ENCODE measurements at regions not wholly inside any gene's neighbourhood (a gene's known extent, or its start where the extent isn't known, plus 50 kb on each side); places are given as distances from the start of the nearest gene placed in this dataset.

- Histone ChIP-seq H3K27me3 (ENCODE audit: control insufficient read depth in 2 of 2, insufficient read depth in 2 of 2, low read length in 2 of 2) (peaks cover 6 to 10% of the 10 kb centered on the region in 2 experiments), H3K4me1 (ENCODE audit: control insufficient read depth, extremely low read depth, insufficient read depth, low read length) (no peaks in the 10 kb centered on the region), H3K4me3 (replicated peaks in 1 of 3; ENCODE audit: insufficient read depth in 1 of 3, low read depth in 1 of 3, low read length in 3 of 3) (no peak overlapping the region), H3K79me2 (ENCODE audit: control insufficient read depth, insufficient read depth, low read length) (no peaks in the 10 kb centered on the region), H3K4me2 (ENCODE audit: insufficient read depth, low read length) (no peak overlapping the region), H4K20me1 (replicated peaks; ENCODE audit: control insufficient read depth, extremely low read depth, insufficient read depth, low read length) (no peaks in the 10 kb centered on the region), H3K9me1 (replicated peaks; ENCODE audit: control insufficient read depth, extremely low read depth, insufficient read depth, low read length) (no peaks in the 10 kb centered on the region), H2AFZ (ENCODE audit: low read depth, low read length) (no peak overlapping the region), H3K9me3 (replicated peaks; ENCODE audit: control insufficient read depth, insufficient read depth, low read length) (no peaks in the 10 kb centered on the region), H3K27ac (ENCODE audit: insufficient read depth, low read depth, low read length) (no peak overlapping the region), H3K9ac (replicated peaks; ENCODE audit: extremely low read depth, insufficient read depth, low read length) (no peak overlapping the region), H3K36me3 (ENCODE audit: control insufficient read depth in 2 of 2, extremely low read depth in 1 of 2, insufficient read depth in 2 of 2, low read length in 2 of 2) (no peaks in the 10 kb centered on the region)
- TF ChIP-seq JUN (IDR thresholded peaks at IDR 0.05; ENCODE audit: borderline replicate concordance, insufficient read depth, insufficient read length, low read depth) = no peak
- TF ChIP-seq FOS (IDR thresholded peaks at IDR 0.05; ENCODE audit: borderline replicate concordance, insufficient read depth, low read length) = no peak
- TF ChIP-seq POLR2AphosphoS5 (IDR thresholded peaks at IDR 0.05; ENCODE audit: insufficient read depth, low read depth, low read length) = no peak
- TF ChIP-seq MYC (IDR thresholded peaks at IDR 0.05; ENCODE audit: low read depth, low read length) = no peak
- intact Hi-C loops (cut with micrococcal nuclease) = no loop called here
- FAIRE-seq = no peak
- ChIA-PET CTCF (interaction anchor here (0.9 kb wide), 1 partner anchor 448 kb away, joined by 3 read pairs; no protein-coding TSS in a partner anchor), POLR2A (no interaction called here)
- no peak for DNase-seq (ENCODE audit: low read depth, low spot score)
- dilution Hi-C loops (cut with MboI; ENCODE audit: extremely low pct_ligation_motif_present, low sequenced_read_pairs) = no loop called here
- no TSS peak for BruUV-seq (replicated peaks)
Observed at GRCh38 chr3:87798567-87798947, 260.2 kb downstream of the CGGBP1 start.

GRCh38 chr3:87797872-87798566 lies 260.8 kb downstream of the CGGBP1 start:
- no peaks in the 10 kb centered on the region for H3K9me1 ChIP-seq (replicated peaks; ENCODE audit: control insufficient read depth, extremely low read depth, insufficient read depth, low read length)
- no peak for FAIRE-seq
- peaks cover 11 to 15% of the 10 kb centered on the region in 2 experiments for H3K27me3 ChIP-seq (ENCODE audit: control insufficient read depth in 2 of 2, insufficient read depth in 2 of 2, low read length in 2 of 2)
- no peak overlapping the region for H3K9ac ChIP-seq (replicated peaks; ENCODE audit: extremely low read depth, insufficient read depth, low read length)
- no peak overlapping the region for H3K4me2 ChIP-seq (ENCODE audit: insufficient read depth, low read length)
- H4K20me1 ChIP-seq (replicated peaks; ENCODE audit: control insufficient read depth, extremely low read depth, insufficient read depth, low read length) = no peaks in the 10 kb centered on the region
- no peaks in the 10 kb centered on the region for H3K36me3 ChIP-seq (ENCODE audit: control insufficient read depth in 2 of 2, extremely low read depth in 1 of 2, insufficient read depth in 2 of 2, low read length in 2 of 2)
- no peak overlapping the region for H2AFZ ChIP-seq (ENCODE audit: low read depth, low read length)
- CTCF ChIA-PET = interaction anchor here (0.9 to 1.4 kb wide), 2 partner anchors 11 to 447 kb away, joined by 3 to 5 read pairs; no protein-coding TSS in a partner anchor
- H3K9me3 ChIP-seq (replicated peaks; ENCODE audit: control insufficient read depth, insufficient read depth, low read length) = no peaks in the 10 kb centered on the region
- POLR2A ChIA-PET = no interaction called here
- no peak for TF ChIP-seq JUN (IDR thresholded peaks at IDR 0.05; ENCODE audit: borderline replicate concordance, insufficient read depth, insufficient read length, low read depth)
- no peak for TF ChIP-seq CTCF (IDR thresholded peaks at IDR 0.05; ENCODE audit: extremely low read depth in 1 of 2, insufficient read depth in 1 of 2, low read depth in 1 of 2, low read length in 2 of 2)
- no peak for TF ChIP-seq FOS (IDR thresholded peaks at IDR 0.05; ENCODE audit: borderline replicate concordance, insufficient read depth, low read length)
- TF ChIP-seq MAX (IDR thresholded peaks at IDR 0.05; ENCODE audit: insufficient read depth, insufficient read length) = no peak
- TF ChIP-seq GATA2 (IDR thresholded peaks at IDR 0.05; ENCODE audit: insufficient read depth, insufficient read length, low read depth, low read length) = no peak
- TF ChIP-seq MYC (IDR thresholded peaks at IDR 0.05; ENCODE audit: low read depth, low read length) = no peak
- no peak for TF ChIP-seq POLR2AphosphoS5 (IDR thresholded peaks at IDR 0.05; ENCODE audit: insufficient read depth, low read depth, low read length)
- no peak for TF ChIP-seq POLR2A (IDR thresholded peaks at IDR 0.05; ENCODE audit: low read depth, low read length)
- no peak for TF ChIP-seq EZH2 (IDR thresholded peaks at IDR 0.05; ENCODE audit: borderline replicate concordance, low read depth, low read length, severe bottlenecking)
- intact Hi-C loops (cut with micrococcal nuclease) = no loop called here
- no peak overlapping the region for H3K4me3 ChIP-seq (replicated peaks in 1 of 3; ENCODE audit: insufficient read depth in 1 of 3, low read depth in 1 of 3, low read length in 3 of 3)
- dilution Hi-C loops (cut with MboI; ENCODE audit: extremely low pct_ligation_motif_present, low sequenced_read_pairs) = no loop called here
- DNase-seq (ENCODE audit: low read depth, low spot score) = no peak
- no peaks in the 10 kb centered on the region for H3K79me2 ChIP-seq (ENCODE audit: control insufficient read depth, insufficient read depth, low read length)
- H3K4me1 ChIP-seq (ENCODE audit: control insufficient read depth, extremely low read depth, insufficient read depth, low read length) = no peaks in the 10 kb centered on the region
- BruUV-seq (replicated peaks) = no TSS peak
- no peak overlapping the region for H3K27ac ChIP-seq (ENCODE audit: insufficient read depth, low read depth, low read length)
